ENCODE measurements at regions not wholly inside any gene's neighbourhood (a gene's known extent, or its start where the extent isn't known, plus 50 kb on each side); places are given as distances from the start of the nearest gene placed in this dataset.

DNA sequence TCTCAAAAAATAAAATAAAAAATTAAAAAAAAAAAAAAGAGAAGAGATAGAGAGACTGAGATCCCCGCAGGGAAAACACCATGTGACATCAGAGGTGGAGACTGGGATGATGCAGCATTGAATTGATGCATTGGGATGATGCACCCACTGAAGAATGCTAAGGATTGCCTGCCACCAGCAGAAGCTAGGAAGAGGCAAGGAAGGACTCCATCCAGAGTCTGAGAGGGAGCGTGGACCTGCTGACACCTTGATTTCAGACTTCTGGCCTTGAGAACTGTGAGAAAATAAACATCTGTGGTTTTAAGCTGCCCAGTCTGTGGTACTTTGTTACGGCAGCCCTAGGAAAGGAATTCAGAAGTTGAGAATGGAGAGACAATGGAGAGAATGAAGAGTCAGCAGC is 89.8 kb upstream of the PRPS1L1 start:
- no peak for DNase-seq
- H3K36me3 Mint-ChIP-seq (ENCODE audit: unreplicated experiment) = no peaks in the 10 kb centered on the region
- TF ChIP-seq, protein P1, sequence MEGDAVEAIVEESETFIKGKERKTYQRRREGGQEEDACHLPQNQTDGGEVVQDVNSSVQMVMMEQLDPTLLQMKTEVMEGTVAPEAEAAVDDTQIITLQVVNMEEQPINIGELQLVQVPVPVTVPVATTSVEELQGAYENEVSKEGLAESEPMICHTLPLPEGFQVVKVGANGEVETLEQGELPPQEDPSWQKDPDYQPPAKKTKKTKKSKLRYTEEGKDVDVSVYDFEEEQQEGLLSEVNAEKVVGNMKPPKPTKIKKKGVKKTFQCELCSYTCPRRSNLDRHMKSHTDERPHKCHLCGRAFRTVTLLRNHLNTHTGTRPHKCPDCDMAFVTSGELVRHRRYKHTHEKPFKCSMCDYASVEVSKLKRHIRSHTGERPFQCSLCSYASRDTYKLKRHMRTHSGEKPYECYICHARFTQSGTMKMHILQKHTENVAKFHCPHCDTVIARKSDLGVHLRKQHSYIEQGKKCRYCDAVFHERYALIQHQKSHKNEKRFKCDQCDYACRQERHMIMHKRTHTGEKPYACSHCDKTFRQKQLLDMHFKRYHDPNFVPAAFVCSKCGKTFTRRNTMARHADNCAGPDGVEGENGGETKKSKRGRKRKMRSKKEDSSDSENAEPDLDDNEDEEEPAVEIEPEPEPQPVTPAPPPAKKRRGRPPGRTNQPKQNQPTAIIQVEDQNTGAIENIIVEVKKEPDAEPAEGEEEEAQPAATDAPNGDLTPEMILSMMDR (IDR thresholded peaks at IDR 0.05; ENCODE audit: partially characterized antibody, unreplicated experiment) = no peak
- no peaks in the 10 kb centered on the region for H3K27me3 Mint-ChIP-seq (ENCODE audit: unreplicated experiment)
- no peak overlapping the region for H3K27ac Mint-ChIP-seq (ENCODE audit: unreplicated experiment)
- H3K4me3 Mint-ChIP-seq (ENCODE audit: unreplicated experiment) = no peak overlapping the region
- H3K9me3 Mint-ChIP-seq (ENCODE audit: unreplicated experiment) = no peaks in the 10 kb centered on the region
- H3K4me1 Mint-ChIP-seq (ENCODE audit: low read depth, unreplicated experiment) = no peaks in the 10 kb centered on the region

DNA sequence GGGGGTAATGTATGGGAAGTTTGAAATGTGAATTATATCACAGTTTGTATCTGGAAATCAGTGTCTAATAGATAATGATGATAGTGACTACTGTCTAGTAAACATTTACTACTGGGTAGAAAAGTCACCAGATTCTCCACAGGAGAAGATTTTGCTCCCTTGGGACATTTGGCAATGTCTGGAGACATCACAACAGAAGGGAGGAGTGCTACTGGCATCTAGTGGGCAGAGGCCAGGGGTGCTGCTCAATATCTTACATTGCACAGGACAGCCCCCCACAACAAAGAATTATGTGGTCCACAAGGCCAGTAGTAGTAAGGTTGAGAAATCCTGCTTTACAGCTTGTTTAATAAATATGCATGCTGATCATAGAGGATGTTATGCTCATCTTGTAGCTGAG is 92.3 kb upstream of the PRPS1L1 start:
- TF ChIP-seq, protein P1 (IDR thresholded peaks at IDR 0.05; ENCODE audit: partially characterized antibody, unreplicated experiment) = no peak
- no peak for DNase-seq
- no peaks in the 10 kb centered on the region for H3K36me3 Mint-ChIP-seq (ENCODE audit: unreplicated experiment)
- no peaks in the 10 kb centered on the region for H3K9me3 Mint-ChIP-seq (ENCODE audit: unreplicated experiment)
- no peaks in the 10 kb centered on the region for H3K27me3 Mint-ChIP-seq (ENCODE audit: unreplicated experiment)
- H3K4me1 Mint-ChIP-seq (ENCODE audit: low read depth, unreplicated experiment) = peaks cover 2% of the 10 kb centered on the region
- no peak overlapping the region for H3K27ac Mint-ChIP-seq (ENCODE audit: unreplicated experiment)
- no peak overlapping the region for H3K4me3 Mint-ChIP-seq (ENCODE audit: unreplicated experiment)

DNA sequence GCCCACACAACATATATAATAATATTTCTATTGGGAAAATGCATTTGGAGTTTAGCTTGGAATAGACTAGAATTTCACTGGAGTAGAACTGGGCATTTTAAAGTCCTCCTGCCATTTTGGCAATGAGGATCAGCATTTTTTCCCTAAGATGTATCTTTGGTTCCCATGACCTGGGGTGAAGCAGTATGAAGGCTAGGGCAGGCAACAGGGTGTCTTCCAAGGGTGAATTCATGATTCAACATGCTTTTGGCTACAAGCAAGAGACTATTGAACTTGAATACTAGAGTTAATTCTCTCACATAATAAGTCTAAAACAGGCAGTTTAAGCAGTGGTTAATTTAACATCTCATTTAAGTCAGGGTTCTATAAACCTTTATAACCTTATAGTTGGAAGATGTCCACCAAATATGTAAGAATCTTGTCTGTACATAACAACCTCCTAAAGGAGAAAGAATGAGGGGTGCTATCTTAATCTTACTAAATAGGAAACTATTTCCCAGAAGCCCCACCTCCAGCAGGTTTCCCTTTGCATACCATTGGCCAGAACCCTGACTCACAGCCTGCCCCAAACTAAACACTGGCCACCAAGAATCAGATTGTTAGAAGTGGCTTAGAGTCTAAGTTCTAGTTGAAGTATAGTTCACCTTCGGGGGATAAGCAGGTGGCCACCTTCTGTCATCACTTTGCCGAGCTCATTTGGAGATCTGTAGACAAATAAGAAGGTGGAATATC is 96.0 kb upstream of the PRPS1L1 start:
- no peak for DNase-seq
- no peaks in the 10 kb centered on the region for H3K9me3 Mint-ChIP-seq (ENCODE audit: unreplicated experiment)
- H3K27me3 Mint-ChIP-seq (ENCODE audit: unreplicated experiment) = no peaks in the 10 kb centered on the region

GRCh38 chr7:18125476-18125875 is 97.8 kb upstream of the PRPS1L1 start:
- Mint-ChIP-seq H3K27me3 (ENCODE audit: unreplicated experiment) (no peaks in the 10 kb centered on the region), H3K9me3 (ENCODE audit: unreplicated experiment) (no peaks in the 10 kb centered on the region), H3K4me3 (ENCODE audit: unreplicated experiment) (no peak overlapping the region), H3K4me1 (ENCODE audit: low read depth, unreplicated experiment) (peaks cover 3% of the 10 kb centered on the region), H3K36me3 (ENCODE audit: unreplicated experiment) (no peaks in the 10 kb centered on the region), H3K27ac (ENCODE audit: unreplicated experiment) (no peak overlapping the region)
- no peak for DNase-seq
- TF ChIP-seq, protein P1 (IDR thresholded peaks at IDR 0.05; ENCODE audit: partially characterized antibody, unreplicated experiment) = no peak

More for the DNA sequence above, 96.0 kb upstream of the PRPS1L1 start:
- TF ChIP-seq, protein P1 (IDR thresholded peaks at IDR 0.05; ENCODE audit: partially characterized antibody, unreplicated experiment) = no peak
- no peaks in the 10 kb centered on the region for H3K36me3 Mint-ChIP-seq (ENCODE audit: unreplicated experiment)
- H3K27ac Mint-ChIP-seq (ENCODE audit: unreplicated experiment) = no peak overlapping the region
- peaks cover 3% of the 10 kb centered on the region for H3K4me1 Mint-ChIP-seq (ENCODE audit: low read depth, unreplicated experiment)
- no peak overlapping the region for H3K4me3 Mint-ChIP-seq (ENCODE audit: unreplicated experiment)

DNA sequence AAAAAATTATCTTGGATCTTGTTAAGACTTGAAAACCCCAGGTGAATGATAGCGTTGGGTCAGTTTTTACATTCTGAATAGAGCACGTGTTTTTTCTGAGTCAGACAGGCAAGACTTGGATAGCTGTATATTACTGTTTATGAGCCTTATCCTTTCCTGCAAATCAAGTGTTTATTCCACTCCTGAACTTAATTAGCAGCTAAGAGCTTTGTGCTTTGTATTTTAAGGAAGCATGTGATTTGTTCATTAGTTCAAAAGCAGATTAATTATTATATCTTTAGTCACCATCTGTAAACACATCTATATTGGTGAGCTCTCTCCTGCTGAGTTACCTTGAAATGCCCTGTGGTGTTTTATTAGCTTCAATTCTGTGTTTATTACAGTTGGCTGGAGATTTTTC is 98.6 kb upstream of the PRPS1L1 start:
- Mint-ChIP-seq H3K36me3 (ENCODE audit: unreplicated experiment) (no peaks in the 10 kb centered on the region), H3K27me3 (ENCODE audit: unreplicated experiment) (no peaks in the 10 kb centered on the region), H3K4me3 (ENCODE audit: unreplicated experiment) (no peak overlapping the region), H3K9me3 (ENCODE audit: unreplicated experiment) (no peaks in the 10 kb centered on the region), H3K27ac (ENCODE audit: unreplicated experiment) (no peak overlapping the region), H3K4me1 (ENCODE audit: low read depth, unreplicated experiment) (peaks cover 3% of the 10 kb centered on the region)
- no peak for DNase-seq
- TF ChIP-seq, protein P1 (IDR thresholded peaks at IDR 0.05; ENCODE audit: partially characterized antibody, unreplicated experiment) = no peak

Measured in glutamatergic neuron (in vitro differentiated cells).